HepG2 (cell line): ENCODE measurements at regions not wholly inside any gene's neighbourhood (a gene's known extent, or its start where the extent isn't known, plus 50 kb on each side); places are given as distances from the start of the nearest gene placed in this dataset.

Source experiments
- ATAC-seq: fragments of 200-7000 bp; cut with Tn5 transposase; 3 replicates; pipeline ENCODE4 v1.9.1; 2020; ENCODE audit warnings: mild to moderate bottlenecking, moderate library complexity
- BruUV-seq: library from RNA; stranded (reverse); fragments of 400-500 nt; replicated peaks from 2 replicates; lab custom pipeline; 2021; lab: Mats Ljungman, UMichigan
- CTCF ChIA-PET: fragments of 300-600 bp; formaldehyde crosslinking; extraction: SDS; loops from one replicate; lab custom pipeline; 2021; ENCODE audit warnings: low total read pairs, inconsistent platforms, low intra/inter-chr PET ratio; lab: Yijun Ruan, JAX
- POLR2A ChIA-PET: fragments of 350-600 bp; sonication (Branson Sonifier 250); formaldehyde crosslinking; loops from one replicate; lab custom pipeline; 2020; ENCODE audit warnings: antibody characterized with exemption, inconsistent platforms; lab: Yijun Ruan, JAX
- DNase-seq: peaks from one replicate; pipeline ENCODE4 v3.0.0-alpha.2; 2015; ENCODE audit warnings: low spot score
- FAIRE-seq: peaks from 3 replicates; lab custom pipeline; 2011; peaks lifted over from hg19 to GRCh38; lab: Jason Lieb, UNC
- H2AFZ ChIP-seq: one replicate; pipeline ENCODE4 v1.6.1; 2011; ENCODE audit warnings: low read length, inconsistent platforms
- H3K27ac ChIP-seq: fragments of 300-600 bp; 3 replicates; pipeline ENCODE4 v1.8.0; 2011; ENCODE audit warnings: mixed run types, mild to moderate bottlenecking, mixed read lengths, low read length, inconsistent platforms; ENCODE audit not compliant: insufficient read depth; ENCODE audit errors: extremely low read length
- H3K27me3 ChIP-seq, 2 experiments: fragments of 200-600 bp in 1 of 2; 2 replicates in 1 of 2; 3 replicates in 1 of 2; pipeline versions ENCODE4 v1.6.0 to v1.8.0; 2011; ENCODE audit warnings: low read length in 2 of 2, mild to moderate bottlenecking in 2 of 2, moderate library complexity in 2 of 2, inconsistent platforms in 1 of 2; ENCODE audit not compliant: insufficient read depth in 2 of 2, control insufficient read depth in 1 of 2
- H3K36me3 ChIP-seq, 2 experiments: fragments of 200-600 bp in 1 of 2; replicated peaks in 1 of 2; 2 replicates in 1 of 2; 3 replicates in 1 of 2; pipeline versions ENCODE4 v1.5.1 to v1.8.0; 2011; ENCODE audit warnings: low read length in 2 of 2, inconsistent platforms in 1 of 2; ENCODE audit not compliant: insufficient read depth in 2 of 2, control insufficient read depth in 1 of 2
- H3K4me1 ChIP-seq: 2 replicates; pipeline ENCODE4 v1.5.1; 2012; ENCODE audit warnings: low read length, inconsistent platforms; ENCODE audit not compliant: insufficient read depth
- H3K4me2 ChIP-seq: 2 replicates; pipeline ENCODE4 v1.6.0; 2011; ENCODE audit warnings: low read depth, low read length, inconsistent platforms
- H3K4me3 ChIP-seq, 3 experiments: fragments of 200-600 bp in 1 of 3; sonication (generic), shearing (Covaris generic) in 1 of 3; replicated peaks in 1 of 3; 2 replicates each; pipeline ENCODE4 v1.5.1; 2011 to 2016; ENCODE audit warnings: low read length in 3 of 3, inconsistent platforms in 2 of 3, low read depth in 2 of 3, mild to moderate bottlenecking in 2 of 3, control low read depth in 1 of 3, mixed read lengths in 1 of 3; ENCODE audit not compliant: insufficient read depth in 1 of 3
- H3K79me2 ChIP-seq: one replicate; pipeline ENCODE4 v1.6.1; 2011; ENCODE audit warnings: low read length, inconsistent platforms; ENCODE audit not compliant: insufficient read depth
- H3K9ac ChIP-seq: 2 replicates; pipeline ENCODE4 v1.6.0; 2011; ENCODE audit warnings: mild to moderate bottlenecking, low read depth, low read length, inconsistent platforms; ENCODE audit not compliant: insufficient read depth
- H3K9me3 ChIP-seq: 2 replicates; pipeline ENCODE4 v1.5.1; 2012; ENCODE audit warnings: mild to moderate bottlenecking, low read length
- H4K20me1 ChIP-seq: 2 replicates; pipeline ENCODE4 v1.6.0; 2011; ENCODE audit warnings: inconsistent platforms, mild to moderate bottlenecking, low read length, moderate library complexity; ENCODE audit not compliant: insufficient read depth
- ARID3A ChIP-seq: IDR thresholded peaks from 2 replicates; pipeline ENCODE4 v1.6.1; 2012; ENCODE audit warnings: low read depth, low read length, improper control_type of control experiment
- CBX1 ChIP-seq: IDR thresholded peaks from one replicate; pipeline ENCODE4 v1.6.1; 2016; ENCODE audit warnings: antibody characterized with exemption, low read depth
- DNMT1 ChIP-seq: sonication (generic); formaldehyde crosslinking; IDR thresholded peaks from 2 replicates; pipeline ENCODE4 v1.5.1; 2020; ENCODE audit warnings: mild to moderate bottlenecking, missing genetic modification reagents
- FOSL2 ChIP-seq: sonication (generic); formaldehyde crosslinking; IDR thresholded peaks from 2 replicates; pipeline ENCODE4 v1.4.0; 2020; ENCODE audit warnings: missing genetic modification reagents
- FOXA1 ChIP-seq, 2 experiments: fragments of 450-650 bp in 1 of 2; sonication (generic) in 1 of 2; formaldehyde crosslinking in 1 of 2; IDR thresholded peaks; 2 replicates each; pipeline versions ENCODE4 v1.4.0 to v1.6.1; 2016 to 2020; ENCODE audit warnings: missing genetic modification reagents in 1 of 2
- FOXP1 ChIP-seq, 2 experiments: fragments of 450-650 bp in 1 of 2; IDR thresholded peaks; 2 replicates each; pipeline ENCODE4 v1.6.1; 2017 to 2018; ENCODE audit warnings: antibody characterized with exemption in 1 of 2
- HHEX ChIP-seq: IDR thresholded peaks from 2 replicates; pipeline ENCODE4 v1.6.1; 2016; ENCODE audit warnings: control low read depth
- IKZF1 ChIP-seq: fragments of 450-650 bp; IDR thresholded peaks from 2 replicates; pipeline ENCODE4 v1.7.1; 2016
- MEF2D ChIP-seq: sonication (generic); formaldehyde crosslinking; IDR thresholded peaks from 2 replicates; pipeline ENCODE4 v1.5.1; 2020; ENCODE audit warnings: mild to moderate bottlenecking, missing genetic modification reagents
- TBX3 ChIP-seq: fragments of 450-650 bp; IDR thresholded peaks from 2 replicates; pipeline ENCODE4 v1.6.1; 2017; ENCODE audit warnings: antibody characterized with exemption, mild to moderate bottlenecking, inconsistent platforms, borderline replicate concordance
- TEAD3 ChIP-seq: optimal IDR thresholded peaks from 2 replicates; pipeline ENCODE3; 2016; ENCODE audit warnings: borderline replicate concordance
- ZBTB3 ChIP-seq: sonication (generic); formaldehyde crosslinking; IDR thresholded peaks from 2 replicates; pipeline ENCODE4 v1.4.0; 2020; ENCODE audit warnings: low read depth, mild to moderate bottlenecking, moderate library complexity, missing genetic modification reagents, borderline replicate concordance
- ZNF143 ChIP-seq: sonication (generic); formaldehyde crosslinking; IDR thresholded peaks from 2 replicates; pipeline ENCODE4 v1.4.0; 2020; ENCODE audit warnings: missing genetic modification reagents
- ZNF256 ChIP-seq: sonication (generic); formaldehyde crosslinking; conservative IDR thresholded peaks from 2 replicates; pipeline ENCODE4 v1.4.0; 2020; ENCODE audit warnings: missing genetic modification reagents
- ZNF441 ChIP-seq: sonication (generic); formaldehyde crosslinking; IDR thresholded peaks from 2 replicates; pipeline ENCODE4 v1.7.0; 2021; ENCODE audit warnings: missing genetic modification reagents, borderline replicate concordance
- ZNF550 ChIP-seq: sonication (generic); formaldehyde crosslinking; IDR thresholded peaks from 2 replicates; pipeline ENCODE4 v1.4.0; 2020; ENCODE audit warnings: mild to moderate bottlenecking, missing genetic modification reagents, borderline replicate concordance
- ZNF644 ChIP-seq: IDR thresholded peaks from 2 replicates; pipeline ENCODE4 v1.6.1; 2016; ENCODE audit warnings: low read depth
- ZNF704 ChIP-seq: sonication (generic); formaldehyde crosslinking; IDR thresholded peaks from 2 replicates; pipeline ENCODE4 v1.8.1; 2023; ENCODE audit warnings: mild to moderate bottlenecking, inconsistent platforms, moderate library complexity, missing genetic modification reagents, borderline replicate concordance
- ZNF784 ChIP-seq: sonication (generic); formaldehyde crosslinking; IDR thresholded peaks from 2 replicates; pipeline ENCODE4 v1.5.1; 2020; ENCODE audit warnings: missing genetic modification reagents, mild to moderate bottlenecking, borderline replicate concordance
- ZNF816 ChIP-seq: sonication (generic); formaldehyde crosslinking; IDR thresholded peaks from 2 replicates; pipeline ENCODE4 v1.8.0; 2022; ENCODE audit warnings: missing genetic modification reagents, mild to moderate bottlenecking, borderline replicate concordance
- WGBS: methylation state at CpG from one replicate; pipeline ENCODE4 v1.1.6; 2017; ENCODE audit warnings: low lambda C conversion rate; 5-methylcytosine and 5-hydroxymethylcytosine counted together
- in situ Hi-C: cut with HindIII; loops from 2 replicates; pipeline ENCODE4 v1.10.0; 2017; ENCODE audit warnings: low pct_unique_long_range_greater_than_20kb; ENCODE audit not compliant: extremely low pct_ligation_motif_present
- intact Hi-C: fragments of 100-400 bp; cut with micrococcal nuclease; formaldehyde crosslinking; loops from one replicate; pipeline ENCODE4 v1.10.0; 2022; ENCODE audit not compliant: unreplicated experiment

GRCh38 chr14:61153431-61153830 lies 127.7 kb downstream of the TMEM30B start:
- no TSS peak for BruUV-seq
- 0% methylated on average over 3 of the region's 3 CpGs for WGBS
- no peak overlapping the region for H3K4me2 ChIP-seq

GRCh38 chr14:61152851-61153364 lies 128.2 kb downstream of the TMEM30B start:
- CTCF ChIA-PET, result no interaction called here
- DNase-seq (peak; percentile 23), FAIRE-seq (no peak), ATAC-seq (no peak; the same call in 2 of the 3 replicates)
- Histone ChIP-seq H3K4me2 (no peak overlapping the region), H3K79me2 (no peaks in the 10 kb centered on the region), H2AFZ (no peak overlapping the region), H3K9ac (no peak overlapping the region), H4K20me1 (no peaks in the 10 kb centered on the region), H3K9me3 (no peaks in the 10 kb centered on the region), H3K4me3 (no peak overlapping the region), H3K27me3 (peaks cover 0 to 1% of the 10 kb centered on the region in 2 experiments; a peak in 1 of 5 replicates), H3K36me3 (no peaks in the 10 kb centered on the region), H3K4me1 (peaks cover 22% of the 10 kb centered on the region), H3K27ac (no peak overlapping the region)
- intact Hi-C loops (no loop called here), in situ Hi-C loops (no loop called here)
- no TSS peak for BruUV-seq
- POLR2A ChIA-PET, result no interaction called here
- WGBS, result 50% methylated on average over 3 of the region's 3 CpGs
- TF ChIP-seq ARID3A, result no peak
- no peak for TF ChIP-seq HHEX (CRISPR knock-in tag)
- no peak for TF ChIP-seq IKZF1
- TF ChIP-seq FOSL2 (CRISPR knock-in tag), result no peak
- no peak for TF ChIP-seq TBX3
- no peak for TF ChIP-seq ZNF816
- no peak for TF ChIP-seq FOXP1 (IDR thresholded peaks at IDR 0.05)
- no peak for TF ChIP-seq FOXP1 (CRISPR knock-in tag; IDR thresholded peaks at IDR 0.05)
- no peak for TF ChIP-seq ZNF784
- no peak for TF ChIP-seq ZNF644 (CRISPR knock-in tag)

More at GRCh38 chr14:61153431-61153830, 127.7 kb downstream of the TMEM30B start:
- Histone ChIP-seq H3K27me3 (peaks cover 0 to 1% of the 10 kb centered on the region in 2 experiments; a peak in 1 of 5 replicates), H3K79me2 (no peaks in the 10 kb centered on the region), H3K4me3 (no peak overlapping the region)
- TF ChIP-seq MEF2D (CRISPR knock-in tag) (no peak), DNMT1 (no peak), ZNF704 (CRISPR knock-in tag) (no peak), ZNF550 (CRISPR knock-in tag) (no peak), TEAD3 (CRISPR knock-in tag) (peak; percentile 29), ZNF143 (CRISPR knock-in tag) (no peak), ZNF441 (CRISPR knock-in tag) (no peak), ZBTB3 (CRISPR knock-in tag) (no peak), FOXA1 (IDR thresholded peaks at IDR 0.05) (no peak), FOXA1 (CRISPR knock-in tag; IDR thresholded peaks at IDR 0.05) (0 out of 2 replicates have a peak, but pooled peaks have one; percentile 7), ZNF256 (CRISPR knock-in tag) (no peak), CBX1 (no peak)
- TF ChIP-seq, all 625 proteins: peak for 2
- no peak overlapping the region for H3K9ac ChIP-seq
- DNase-seq, result peak; percentile 6
- ChIA-PET CTCF (no interaction called here), POLR2A (no interaction called here)
- no peaks in the 10 kb centered on the region for H3K36me3 ChIP-seq
- in situ Hi-C loops (no loop called here), intact Hi-C loops (no loop called here)
- H3K27ac ChIP-seq, result no peak overlapping the region
- no peak overlapping the region for H2AFZ ChIP-seq
- no peaks in the 10 kb centered on the region for H4K20me1 ChIP-seq
- H3K9me3 ChIP-seq, result no peaks in the 10 kb centered on the region
- FAIRE-seq, result no peak
- ATAC-seq, result peak; percentile 57
- peaks cover 17% of the 10 kb centered on the region for H3K4me1 ChIP-seq
